NCI-H1092 treated with DMSO at 0.1 percent for 48 hours (cell line): ENCODE measurements at regions not wholly inside any gene's neighbourhood (a gene's known extent, or its start where the extent isn't known, plus 50 kb on each side); places are given as distances from the start of the nearest gene placed in this dataset.
"Not testable (repeated sequence)": the region's sequence is repeated elsewhere in the genome, so short reads cannot be mapped to it uniquely, and the experiment has no call there.

Experiments
- DNase-seq: peaks from one replicate; lab custom pipeline; 2025; lab: John Stamatoyannopoulos, UW

DNA sequence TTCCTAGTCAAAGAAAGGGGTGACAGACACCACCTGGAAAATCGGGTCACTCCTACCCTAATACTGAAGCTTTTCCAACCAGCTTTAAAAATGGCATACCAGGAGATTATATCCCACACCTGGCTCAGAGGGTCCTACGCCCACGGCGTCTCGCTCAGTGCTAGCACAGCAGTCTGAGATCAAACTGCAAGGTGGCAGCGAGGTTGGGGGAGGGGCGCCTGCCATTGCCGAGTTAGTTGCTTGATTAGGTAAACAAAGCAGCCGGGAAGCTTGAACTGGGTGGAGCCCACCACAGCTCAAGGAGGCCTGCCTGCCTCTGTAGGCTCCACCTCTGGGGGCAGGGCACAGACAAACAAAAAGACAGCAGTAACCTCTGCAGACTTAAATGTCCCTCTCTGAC, 127.1 kb downstream of the NXPE2 start:
- not testable (repeated sequence) for DNase-seq

DNA sequence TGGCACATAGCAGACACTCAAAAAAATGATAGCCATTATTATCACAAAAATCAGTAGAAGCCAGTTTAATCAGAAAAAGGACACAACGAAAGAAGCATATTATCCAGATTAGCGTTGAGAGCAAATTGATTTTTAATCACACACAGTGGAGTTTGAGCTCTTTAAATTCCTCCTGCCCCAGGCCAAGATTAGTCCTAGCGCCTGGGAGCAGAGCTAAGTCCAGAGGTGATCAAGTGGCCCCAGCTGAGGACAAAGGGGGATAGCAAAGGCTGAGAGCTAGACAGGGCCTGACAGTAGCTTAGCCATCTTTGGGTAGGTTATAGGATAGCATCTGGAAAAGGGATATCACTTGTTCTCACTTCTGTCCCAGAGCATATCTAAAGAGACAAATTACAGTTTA, 133.6 kb downstream of the NXPE2 start:
- DNase-seq, result no peak

DNA sequence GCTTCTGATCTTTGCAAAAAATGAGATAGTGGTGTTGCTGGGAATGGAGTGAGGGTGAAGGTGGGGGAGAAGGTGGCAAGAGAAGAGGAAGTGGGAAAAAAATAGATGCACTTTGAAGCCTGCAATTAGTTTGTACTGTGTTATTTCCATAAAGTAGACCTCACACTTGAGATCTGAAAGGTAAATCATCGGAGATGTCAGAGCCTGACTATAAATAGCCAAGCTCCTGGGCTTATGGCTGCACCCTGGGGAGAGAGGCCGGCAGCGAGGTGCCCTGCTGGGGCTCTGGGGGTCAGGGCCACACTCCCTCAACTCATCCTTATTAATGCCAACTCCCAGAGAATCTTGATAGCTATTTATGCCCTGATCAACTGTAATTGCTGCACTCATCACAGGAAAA, 134.4 kb downstream of the NXPE2 start:
- DNase-seq, result no peak

DNA sequence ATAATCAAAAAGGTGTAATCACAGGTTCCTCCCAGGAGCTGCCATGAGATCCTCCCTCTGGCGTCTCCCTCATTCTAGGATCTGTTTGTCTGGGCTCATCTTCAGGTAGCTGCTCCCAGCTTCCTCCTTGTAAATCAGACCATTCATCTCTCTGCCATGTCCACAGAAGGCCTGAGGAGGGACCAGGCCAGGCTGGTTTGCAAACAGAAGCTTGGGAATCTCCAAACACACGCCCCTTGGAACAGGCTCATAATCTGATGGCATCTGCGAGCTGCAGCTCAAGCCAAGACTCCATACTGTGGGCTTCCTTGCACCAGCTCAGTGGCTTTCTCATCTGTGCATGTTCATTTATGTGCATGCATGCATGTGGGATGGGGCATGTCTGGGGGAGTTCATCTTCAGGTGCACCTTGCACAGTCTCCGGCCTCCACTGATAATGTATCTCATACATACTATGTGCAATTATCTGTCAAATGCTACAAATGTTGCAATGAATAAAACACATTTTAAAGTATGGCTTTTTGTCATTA, 134.9 kb downstream of the NXPE2 start:
- DNase-seq, result no peak

DNA sequence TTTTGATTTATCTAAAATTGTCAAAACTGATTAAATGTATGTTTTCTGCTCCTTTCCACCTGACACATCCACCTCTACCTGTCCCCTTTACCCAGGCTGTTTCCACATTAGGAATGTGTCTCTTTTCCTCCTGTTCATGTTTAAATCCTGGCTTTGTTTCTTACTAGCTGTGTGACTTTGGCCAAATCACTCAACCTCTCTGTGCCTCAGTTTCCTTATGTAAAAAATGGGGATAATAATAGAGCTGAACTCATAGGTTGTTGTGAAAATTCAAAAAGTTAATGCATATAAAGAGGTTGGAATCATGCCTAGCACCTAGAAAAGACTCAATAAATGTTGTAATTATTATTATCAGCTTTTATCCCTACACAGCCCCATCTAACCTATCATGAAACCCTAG, 136.8 kb downstream of the NXPE2 start:
- no peak for DNase-seq

DNA sequence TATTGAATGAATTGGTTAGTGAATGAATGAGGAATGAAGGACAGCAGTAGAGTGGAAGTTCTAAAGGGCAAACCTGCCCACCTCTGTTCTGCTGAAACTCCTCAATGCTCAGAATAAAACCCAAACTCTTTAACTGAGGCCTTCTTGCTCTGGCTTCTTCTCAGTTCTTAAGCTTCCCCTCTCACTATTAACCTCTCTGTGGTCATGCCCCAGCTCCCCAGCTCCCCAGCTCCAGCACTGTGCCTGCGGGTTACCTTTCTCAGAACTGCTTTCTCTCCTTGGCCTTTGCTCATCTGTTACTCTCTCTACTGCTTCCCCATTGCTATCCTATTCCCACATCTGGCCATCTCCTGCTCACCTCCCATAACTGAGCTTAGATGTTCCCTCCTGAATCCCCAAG, 137.4 kb downstream of the NXPE2 start:
- no peak for DNase-seq

DNA sequence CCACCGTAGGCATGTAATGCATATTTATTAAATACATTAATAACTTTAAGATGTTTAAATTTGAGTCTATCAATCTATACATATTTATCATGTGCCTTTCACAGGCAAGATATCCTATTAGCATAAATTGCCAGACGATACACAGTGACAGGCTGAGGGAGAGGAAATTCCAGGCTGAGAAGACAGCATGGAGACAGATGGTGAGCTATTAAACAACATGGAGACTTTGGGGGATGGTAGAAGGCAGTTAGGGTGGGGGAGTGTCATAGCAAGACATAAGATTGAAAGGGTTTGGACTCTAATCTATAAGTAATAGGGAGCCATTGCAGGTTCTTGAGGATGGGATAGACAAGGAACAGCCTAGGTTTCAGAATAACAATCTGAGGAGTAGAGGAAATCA, 138.5 kb downstream of the NXPE2 start:
- DNase-seq, result no peak

DNA sequence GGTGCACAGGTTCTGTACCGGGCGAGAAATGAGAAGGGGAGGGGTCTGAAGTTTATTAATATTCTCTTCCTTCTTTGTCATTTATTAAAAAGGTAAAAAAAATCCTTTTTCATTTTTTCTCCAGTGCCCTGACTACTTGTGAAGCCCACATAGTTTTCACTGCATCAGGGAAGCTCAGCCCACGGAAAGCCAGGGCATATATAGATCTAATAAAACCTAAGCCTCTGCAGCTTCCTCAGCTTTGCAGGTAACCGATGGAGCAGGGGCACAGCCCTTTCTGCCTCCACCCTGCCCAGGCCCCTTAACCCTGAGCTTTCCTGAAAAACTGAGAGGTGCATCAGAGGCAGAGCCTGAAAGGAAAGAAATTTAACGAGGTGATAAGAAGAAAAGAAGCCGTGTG, 140.1 kb downstream of the NXPE2 start:
- no peak for DNase-seq

DNA sequence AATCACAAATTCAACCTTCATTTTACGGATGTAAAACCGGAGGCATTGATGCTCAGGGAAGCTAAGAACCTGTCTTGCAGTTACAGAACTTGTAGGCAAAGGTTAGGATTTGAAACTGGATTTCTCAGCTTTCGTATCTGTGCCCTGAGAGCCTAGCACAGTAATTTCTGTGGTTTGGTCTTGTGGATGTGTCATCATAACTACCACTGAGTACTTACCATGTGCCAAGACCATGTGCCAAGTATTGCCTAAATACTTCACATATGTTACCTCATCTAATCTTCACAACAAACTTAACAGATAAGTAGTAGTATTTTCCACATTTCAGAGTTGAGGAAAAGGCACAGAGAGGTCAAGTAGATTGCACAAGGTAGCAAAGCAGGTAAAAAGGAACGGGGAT, 140.7 kb downstream of the NXPE2 start:
- no peak for DNase-seq

DNA sequence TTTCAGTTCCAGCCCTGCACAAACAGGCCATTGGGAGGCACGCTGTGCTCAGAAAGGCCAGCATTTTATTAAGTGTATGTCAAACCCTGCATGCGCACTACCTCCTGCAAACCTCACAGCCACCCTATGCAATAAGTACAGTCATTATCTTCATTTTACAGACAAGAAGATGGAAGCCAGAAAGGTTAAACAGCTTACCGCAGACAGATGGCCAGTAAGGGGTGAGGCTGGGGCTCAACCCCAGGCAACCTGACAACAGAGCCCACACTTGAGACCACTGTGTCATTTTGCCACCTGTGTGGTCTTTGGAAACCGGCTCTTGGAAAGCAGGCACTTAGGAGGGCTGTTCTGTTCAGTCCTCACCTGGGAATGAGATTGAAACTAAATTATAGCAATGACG, 142.3 kb downstream of the NXPE2 start:
- no peak for DNase-seq

DNA sequence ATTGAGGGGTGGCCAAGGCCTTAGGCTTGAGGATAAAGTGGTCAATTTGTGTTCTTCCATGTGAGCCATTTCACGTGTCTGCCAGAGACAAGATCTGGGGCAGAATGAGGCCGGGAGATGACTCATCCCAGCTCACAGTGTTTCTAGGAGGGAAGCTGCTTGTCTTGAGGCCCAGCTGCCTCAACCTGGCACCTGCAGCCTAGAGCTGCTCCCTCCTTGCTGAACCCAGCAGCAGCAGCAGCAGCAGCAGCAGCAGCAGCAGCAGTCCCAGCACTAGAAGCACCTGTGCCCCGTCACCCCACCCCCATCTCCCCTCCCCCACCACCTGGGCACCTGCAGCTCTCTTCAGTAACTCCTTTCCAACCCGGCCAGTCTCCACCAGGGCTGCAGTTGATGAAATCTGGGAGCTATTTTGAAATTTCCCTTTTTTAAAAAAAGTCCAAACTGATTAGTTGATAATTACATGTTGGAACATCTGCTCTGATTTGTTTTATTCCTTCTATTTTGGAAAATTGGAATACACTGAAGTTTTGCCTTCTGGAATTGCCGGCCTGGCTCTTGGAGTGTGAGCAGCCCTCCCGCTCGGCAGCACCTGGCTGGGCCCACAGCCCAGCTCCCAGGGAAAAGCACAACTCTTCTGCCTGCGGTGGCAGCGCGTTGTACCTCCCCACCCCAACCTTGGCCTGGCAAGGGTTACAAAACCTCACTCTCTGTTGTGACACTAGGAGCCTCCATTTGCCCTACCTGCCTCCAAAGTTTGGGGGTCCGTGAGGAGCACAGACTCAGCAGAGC, 143.5 kb downstream of the NXPE2 start:
- no peak for DNase-seq

DNA sequence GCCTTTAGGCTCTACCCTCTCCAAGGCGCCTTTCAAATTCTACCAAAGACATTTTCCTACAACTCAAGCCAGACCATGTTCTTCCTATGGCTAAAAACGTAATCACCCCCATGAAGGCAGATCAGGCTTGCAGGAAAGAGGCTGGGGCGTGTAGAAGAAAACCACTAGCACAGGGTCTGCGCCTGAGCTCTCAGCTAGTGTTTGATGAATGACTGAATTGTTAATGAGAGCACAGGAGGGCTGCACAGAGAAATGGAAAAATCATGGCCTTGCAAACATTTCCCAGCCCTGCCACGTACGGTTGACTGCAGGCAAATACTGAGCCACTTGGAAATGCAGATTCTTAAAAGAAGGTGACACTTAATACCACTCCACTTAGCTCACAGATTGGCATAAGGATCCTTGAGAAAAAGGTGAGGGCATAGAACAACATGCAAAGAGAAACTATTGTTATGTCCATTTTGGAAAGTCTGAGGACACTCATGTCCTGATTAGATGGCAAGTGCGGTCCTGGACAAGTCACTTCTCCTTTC, 148.6 kb downstream of the NXPE2 start:
- DNase-seq, result no peak

DNA sequence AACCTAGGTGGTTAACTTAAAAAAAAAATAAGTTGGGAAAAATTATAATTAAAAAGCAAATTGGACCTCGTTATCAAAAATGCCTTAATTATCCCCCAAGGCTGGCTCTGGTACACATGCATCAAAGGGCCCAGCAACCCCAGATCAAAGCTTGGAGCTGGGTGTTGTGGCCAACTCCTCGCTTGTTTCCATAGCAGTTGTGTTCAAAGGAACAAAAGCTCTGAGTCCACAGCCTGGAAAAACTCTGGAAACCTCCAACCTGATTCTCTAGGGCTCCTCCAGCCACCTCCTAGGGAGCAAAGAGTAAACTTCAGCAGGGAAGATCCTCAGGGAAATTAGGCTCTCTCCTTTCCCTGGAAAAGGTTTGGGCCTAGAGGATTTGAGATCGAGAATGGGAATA, 149.4 kb downstream of the NXPE2 start:
- no peak for DNase-seq

DNA sequence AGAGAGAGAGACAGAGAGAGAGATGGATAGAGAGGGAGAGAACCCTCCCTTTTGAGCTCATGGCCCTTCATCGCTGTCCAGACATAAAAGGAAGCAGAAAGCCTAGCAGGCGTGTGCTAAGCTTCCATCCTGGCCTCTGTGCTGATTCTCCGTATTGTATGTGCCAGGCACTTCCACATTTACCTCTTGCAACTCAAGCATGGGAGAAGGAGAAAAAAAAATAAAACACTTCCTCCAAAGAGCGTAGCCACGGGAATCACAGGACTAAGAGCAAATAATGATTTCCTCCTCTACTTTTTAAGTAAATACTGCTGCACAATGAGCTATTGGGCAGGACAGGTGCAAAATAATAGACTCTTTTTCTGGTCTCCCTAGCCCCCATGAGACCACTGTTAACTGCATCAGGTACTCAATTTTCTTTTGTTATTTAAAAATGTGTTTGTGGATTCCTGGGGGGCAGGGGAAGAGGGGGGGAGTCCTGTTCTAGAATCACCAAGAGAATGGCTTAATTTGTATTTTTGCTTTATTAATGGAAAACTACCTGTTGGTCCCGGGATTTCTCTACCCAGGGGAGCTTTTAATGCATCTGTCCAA, 154.3 kb downstream of the NXPE2 start:
- peak; percentile 95 for DNase-seq

DNA sequence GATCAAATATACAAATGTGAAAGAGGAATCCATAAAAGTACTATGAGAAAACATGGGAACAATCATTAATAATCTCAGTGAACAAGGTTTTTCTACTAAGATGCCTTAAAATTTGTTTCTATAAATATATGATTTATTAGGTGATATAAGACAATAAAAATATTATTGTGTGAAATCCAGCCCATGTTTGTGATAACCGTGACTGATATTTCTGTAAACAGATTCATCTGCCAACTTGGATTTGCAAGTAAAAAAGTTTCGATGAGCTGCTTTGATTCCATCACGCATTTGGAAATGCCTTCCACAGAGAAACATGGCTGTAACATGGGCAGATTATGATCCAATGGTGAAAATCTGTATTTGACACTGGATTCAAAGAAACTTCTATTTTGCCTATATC, 157.8 kb downstream of the NXPE2 start:
- DNase-seq, result no peak

DNA sequence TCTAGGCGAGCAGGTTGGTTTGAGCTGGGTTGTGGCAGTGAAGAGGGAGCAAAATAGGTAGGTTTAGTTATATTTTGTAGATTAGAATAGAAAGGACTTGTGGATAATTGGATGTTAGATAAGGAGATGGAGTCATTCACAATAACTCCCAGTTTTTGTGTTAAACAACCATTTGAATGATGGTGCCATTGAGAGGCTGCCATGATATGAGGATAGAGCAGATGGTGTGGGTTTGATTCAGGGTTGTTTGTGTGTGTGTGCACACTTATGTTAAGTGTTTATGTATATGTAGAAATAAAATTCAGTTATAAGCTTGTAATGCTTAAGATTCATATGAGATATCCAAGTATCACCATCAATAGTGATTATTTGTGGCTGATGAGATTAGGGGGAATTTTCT, 166.6 kb downstream of the NXPE2 start:
- no peak for DNase-seq

DNA sequence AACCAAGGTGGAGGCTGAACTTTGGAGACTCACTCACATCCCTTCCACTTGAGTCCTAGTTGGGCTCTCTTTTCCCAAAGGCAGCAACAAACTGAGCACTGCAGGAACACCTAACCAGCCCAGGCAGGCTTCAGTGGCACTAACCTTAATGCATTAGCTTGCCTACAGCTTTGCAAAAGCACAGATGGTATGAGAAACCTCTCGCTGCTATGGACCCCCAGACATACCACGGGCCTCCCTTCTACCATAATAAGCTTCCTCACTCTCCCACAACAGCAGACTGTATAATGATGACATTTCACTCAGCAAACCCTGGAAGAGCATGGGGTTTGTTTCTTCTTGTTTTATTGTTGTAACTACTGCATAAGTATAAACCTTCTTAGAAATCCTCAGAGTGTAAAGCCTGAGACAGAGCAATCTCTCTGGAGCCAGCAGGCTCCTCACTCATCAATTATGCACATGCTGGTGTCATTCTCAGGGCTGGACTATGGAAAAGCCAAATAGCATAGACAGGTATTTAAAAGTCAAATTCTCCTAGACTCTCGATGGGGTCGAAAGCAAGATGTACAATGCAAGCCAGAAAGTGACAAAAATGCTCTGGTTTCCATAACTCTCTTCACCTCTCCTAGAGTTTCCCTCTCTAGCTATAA, 167.6 kb downstream of the NXPE2 start:
- no peak for DNase-seq

DNA sequence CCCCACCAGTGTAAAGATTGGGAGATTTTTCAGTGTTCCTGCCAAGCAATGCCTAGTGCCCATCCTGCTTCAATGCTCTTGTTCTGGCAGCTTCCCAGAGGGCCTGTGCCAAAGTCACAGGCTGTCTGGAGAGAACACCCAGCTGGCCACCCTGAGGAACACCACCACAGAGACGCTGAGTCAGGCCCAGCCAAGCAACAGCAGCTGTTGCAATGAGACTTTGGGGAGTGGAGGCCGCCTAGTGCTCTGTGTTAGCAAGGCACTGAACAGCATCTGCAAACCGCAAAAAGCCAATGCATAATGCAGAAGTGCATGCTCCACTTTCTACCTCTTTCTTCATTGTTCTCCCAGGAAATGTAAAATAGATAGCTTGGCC, 168.1 kb downstream of the NXPE2 start:
- DNase-seq, result peak; percentile 93

DNA sequence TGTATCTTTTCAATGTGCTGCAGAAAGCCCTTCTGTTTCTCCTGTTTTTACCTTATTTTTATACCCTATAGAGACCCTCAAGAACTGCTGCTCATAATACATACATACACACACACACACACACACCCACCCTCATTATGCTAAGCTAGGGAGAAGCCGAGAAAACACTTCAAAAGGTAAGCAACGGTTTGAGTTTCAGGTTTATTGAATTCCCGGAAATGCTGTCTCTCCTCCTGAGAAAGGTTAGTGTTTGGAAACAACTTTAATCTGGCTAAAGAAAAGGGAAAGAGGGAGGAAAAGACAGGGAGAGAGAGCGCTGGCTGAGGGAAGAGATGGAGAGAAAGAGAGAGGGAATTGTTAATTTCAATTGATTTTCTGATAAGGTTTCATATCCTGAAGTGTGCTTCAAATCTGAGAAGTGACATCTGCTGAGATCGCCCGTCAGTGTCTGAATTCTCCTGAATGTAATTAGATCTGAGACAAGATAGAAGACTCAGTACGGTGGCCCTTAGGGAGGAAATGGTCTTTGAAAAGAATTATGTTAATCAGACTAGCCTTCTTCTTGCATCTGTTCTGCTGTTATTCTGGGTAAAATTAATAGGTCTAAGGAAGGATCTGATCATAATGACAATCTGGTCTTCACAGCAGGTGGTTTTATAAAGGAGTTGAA, 169.1 kb downstream of the NXPE2 start:
- peak; percentile 79 for DNase-seq

DNA sequence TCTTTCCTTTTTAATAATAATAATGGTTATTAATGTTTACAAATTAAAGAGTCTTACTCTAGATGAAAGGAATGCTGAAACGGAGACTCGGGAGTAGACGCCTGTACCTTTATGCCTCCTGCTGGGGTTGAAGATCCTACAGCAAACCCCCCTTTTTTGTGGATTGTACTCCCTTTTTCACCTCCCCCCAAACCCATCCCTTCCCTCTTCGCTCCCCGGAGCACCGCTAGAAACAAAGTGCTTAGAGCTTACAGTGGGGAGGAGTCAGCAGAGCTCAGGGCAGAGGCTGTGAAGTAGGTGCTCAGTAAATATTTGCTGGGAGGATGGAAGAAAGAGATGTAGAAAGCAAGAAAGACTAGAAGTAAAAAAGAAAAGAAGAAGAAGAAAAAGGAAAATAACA, 169.7 kb downstream of the NXPE2 start:
- peak; percentile 50 for DNase-seq

DNA sequence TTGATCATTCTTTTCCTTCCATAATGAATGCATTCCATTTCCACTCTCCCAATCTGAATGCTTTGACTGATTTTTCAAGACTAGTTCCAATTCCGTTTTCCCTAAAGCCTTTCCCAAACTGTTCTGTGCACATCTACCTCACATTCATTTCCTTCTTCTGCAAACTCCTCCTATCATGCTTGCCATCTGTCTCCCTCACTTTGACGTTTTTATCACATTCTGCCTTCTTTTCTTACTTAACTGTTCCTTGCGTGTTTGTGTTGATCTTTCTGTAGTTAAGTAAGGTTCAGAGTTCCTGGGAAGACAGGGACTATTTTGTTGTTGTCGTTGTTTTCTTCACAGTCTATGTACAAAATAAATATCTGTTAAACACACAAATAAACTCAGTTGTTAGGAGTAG, 179.0 kb downstream of the NXPE2 start:
- no peak for DNase-seq

DNA sequence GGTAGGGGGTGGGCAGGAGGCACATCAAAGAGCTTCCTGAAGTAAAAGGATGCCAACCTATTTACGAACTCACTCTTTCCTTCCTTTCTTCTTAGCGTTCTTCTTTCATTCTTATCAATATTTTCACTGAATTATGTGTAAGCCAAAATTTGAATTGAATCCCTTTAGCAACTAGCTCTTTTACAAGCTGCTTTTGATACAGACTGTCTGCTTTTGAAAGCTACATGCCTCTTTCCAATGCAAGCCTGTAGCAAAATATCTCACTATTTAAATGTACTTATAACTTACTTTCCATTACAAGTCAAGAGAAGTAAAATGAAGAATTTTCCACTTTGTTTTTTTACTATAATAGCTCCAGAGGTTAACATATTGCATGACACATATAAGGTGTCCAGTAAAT, 186.6 kb downstream of the NXPE2 start:
- no peak for DNase-seq

DNA sequence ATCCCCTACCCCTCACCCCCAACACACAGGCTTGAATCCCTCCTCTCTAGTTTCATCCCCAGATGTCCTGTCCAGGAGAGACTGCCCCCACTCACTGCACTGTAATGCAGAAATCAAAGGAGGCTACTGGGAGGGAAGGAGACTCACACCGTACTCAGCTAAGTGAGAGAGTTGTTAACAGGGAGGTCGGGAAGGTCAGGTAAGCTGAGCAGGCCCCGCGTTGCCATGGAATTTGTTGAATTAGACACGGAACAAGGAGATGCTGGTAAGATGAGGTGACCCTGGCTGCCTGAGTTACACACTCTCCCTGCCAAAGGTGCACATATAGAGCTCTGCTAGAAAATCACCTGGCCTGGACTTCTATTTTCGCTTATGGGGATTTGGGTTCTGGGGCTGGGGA, 197.9 kb downstream of the NXPE2 start:
- DNase-seq, result no peak
